Uterus (tissue), 2 donors: ENCODE measurements at regions not wholly inside any gene's neighbourhood (a gene's known extent, or its start where the extent isn't known, plus 50 kb on each side); places are given as distances from the start of the nearest gene placed in this dataset.

Experiments
- CTCF ChIP-seq, 4 experiments: fragments of 200-600 bp in 2 of 4; fragments of 450-650 bp in 2 of 4; sonication (generic) in 2 of 4; IDR thresholded peaks; one replicate each; pipeline ENCODE4 v1.5.1; 2016 to 2019; ENCODE audit warnings: antibody characterized with exemption in 4 of 4, mild to moderate bottlenecking in 2 of 4, moderate library complexity in 1 of 4
- POLR2A ChIP-seq, 2 donors: fragments of 450-650 bp; IDR thresholded peaks; one replicate each; pipeline ENCODE4 v1.6.1; 2016; ENCODE audit warnings: antibody characterized with exemption in 2 of 2, mild to moderate bottlenecking in 1 of 2, moderate library complexity in 1 of 2

- TF ChIP-seq CTCF (IDR thresholded peaks at IDR 0.05): no peak
- no peak for TF ChIP-seq POLR2A (IDR thresholded peaks at IDR 0.05)
Measured at GRCh38 chr5:5667136-5667554, 244.7 kb downstream of the ICE1 start.
